Neuronal stem cell (in vitro differentiated cells): ENCODE measurements at regions not wholly inside any gene's neighbourhood (a gene's known extent, or its start where the extent isn't known, plus 50 kb on each side); places are given as distances from the start of the nearest gene placed in this dataset.
A peak's percentile ranks its signal among the peaks of the same experiment; 100 is the strongest.

ENCODE experiments used
- DNase-seq: peaks from one replicate; pipeline ENCODE4 v3.0.0-alpha.2; 2013; ENCODE audit warnings: low spot score
- H2AFZ ChIP-seq: one replicate; pipeline ENCODE4 v1.6.1; 2013; ENCODE audit warnings: mild to moderate bottlenecking, low read length, inconsistent platforms
- H2AK5ac ChIP-seq: 2 replicates; pipeline ENCODE4 v1.6.1; 2013; ENCODE audit warnings: low read depth, mild to moderate bottlenecking, inconsistent platforms, low read length, moderate library complexity, mixed read lengths
- H2BK120ac ChIP-seq: 2 replicates; pipeline ENCODE4 v1.6.1; 2013; ENCODE audit warnings: low read depth, mild to moderate bottlenecking, inconsistent platforms, low read length, moderate library complexity, mixed read lengths
- H2BK12ac ChIP-seq: one replicate; pipeline ENCODE4 v1.6.1; 2013; ENCODE audit warnings: low read length, inconsistent platforms
- H2BK15ac ChIP-seq: 2 replicates; pipeline ENCODE4 v1.6.1; 2013; ENCODE audit warnings: mild to moderate bottlenecking, low read length, inconsistent platforms, mixed read lengths
- H2BK5ac ChIP-seq: one replicate; pipeline ENCODE4 v1.6.1; 2013; ENCODE audit warnings: inconsistent platforms, mild to moderate bottlenecking, low read length, moderate library complexity
- H3K14ac ChIP-seq: one replicate; pipeline ENCODE4 v1.6.1; 2013; ENCODE audit warnings: low read length, inconsistent platforms
- H3K18ac ChIP-seq: 2 replicates; pipeline ENCODE4 v1.6.1; 2013; ENCODE audit warnings: low read length, inconsistent platforms
- H3K23ac ChIP-seq: 2 replicates; pipeline ENCODE4 v1.6.1; 2013; ENCODE audit warnings: low read depth, mild to moderate bottlenecking, mixed read lengths, low read length, inconsistent platforms; ENCODE audit not compliant: poor library complexity
- H3K27ac ChIP-seq: replicated peaks from 3 replicates; pipeline ENCODE4 v1.5.1; 2013; ENCODE audit warnings: low read length, inconsistent platforms
- H3K27me3 ChIP-seq, 3 experiments: 2 replicates each; pipeline ENCODE4 v1.6.1; 2013; ENCODE audit warnings: low read length in 3 of 3, mild to moderate bottlenecking in 2 of 3, inconsistent platforms in 1 of 3, low read depth in 1 of 3, mixed read lengths in 1 of 3, moderate library complexity in 1 of 3; ENCODE audit not compliant: control insufficient read depth in 3 of 3, insufficient read depth in 3 of 3
- H3K36me3 ChIP-seq, 2 donors: replicated peaks in 1 of 2; 2 replicates each; pipeline ENCODE4 v1.6.1; 2013; ENCODE audit warnings: low read length in 2 of 2; ENCODE audit not compliant: control insufficient read depth in 2 of 2, insufficient read depth in 2 of 2
- H3K4ac ChIP-seq: 2 replicates; pipeline ENCODE4 v1.6.1; 2013; ENCODE audit warnings: inconsistent platforms, mild to moderate bottlenecking, low read length, moderate library complexity
- H3K4me1 ChIP-seq, 2 donors: 1 replicate in 1 of 2; 2 replicates in 1 of 2; pipeline ENCODE4 v1.6.1; 2013; ENCODE audit warnings: low read length in 2 of 2, low read depth in 1 of 2; ENCODE audit not compliant: control insufficient read depth in 2 of 2, insufficient read depth in 1 of 2
- H3K4me2 ChIP-seq: one replicate; pipeline ENCODE4 v1.6.1; 2013; ENCODE audit warnings: mild to moderate bottlenecking, low read length, inconsistent platforms; ENCODE audit not compliant: insufficient read depth, poor library complexity, severe bottlenecking
- H3K4me3 ChIP-seq, 2 donors: 2 replicates each; pipeline ENCODE4 v1.5.1; 2013; ENCODE audit warnings: low read length in 2 of 2, mild to moderate bottlenecking in 2 of 2, inconsistent platforms in 1 of 2, moderate library complexity in 1 of 2
- H3K79me1 ChIP-seq: one replicate; pipeline ENCODE4 v1.6.1; 2013; ENCODE audit warnings: low read depth, mild to moderate bottlenecking, inconsistent platforms, low read length, moderate library complexity
- H3K9ac ChIP-seq: one replicate; pipeline ENCODE4 v1.6.1; 2013; ENCODE audit warnings: mild to moderate bottlenecking, low read depth, low read length, inconsistent platforms; ENCODE audit not compliant: poor library complexity
- H3K9me3 ChIP-seq, 2 donors: replicated peaks in 1 of 2; 2 replicates each; pipeline versions ENCODE3 to v1.6.1; 2013; ENCODE audit warnings: low read length in 2 of 2, mild to moderate bottlenecking in 2 of 2, inconsistent platforms in 1 of 2, low read depth in 1 of 2, mixed read lengths in 1 of 2, moderate library complexity in 1 of 2; ENCODE audit not compliant: control insufficient read depth in 2 of 2, insufficient read depth in 1 of 2
- H4K8ac ChIP-seq: one replicate; pipeline ENCODE4 v1.6.1; 2013; ENCODE audit warnings: low read depth, mild to moderate bottlenecking, inconsistent platforms, low read length, moderate library complexity
- H4K91ac ChIP-seq: one replicate; pipeline ENCODE4 v1.6.1; 2013; ENCODE audit warnings: low read length, low read depth, mild to moderate bottlenecking, inconsistent platforms; ENCODE audit not compliant: poor library complexity
- WGBS, 2 donors: extraction: QIAGEN DNeasy Blood & Tissue Kit; methylation state at CpG; one replicate each; pipeline ENCODE4 v1.1.7; 2013; ENCODE audit warnings: missing lambda C conversion rate in 2 of 2, mixed read lengths in 1 of 2; ENCODE audit not compliant: insufficient read length in 2 of 2, insufficient replicate concordance in 1 of 2; ENCODE audit errors: extremely low coverage in 2 of 2; 5-methylcytosine and 5-hydroxymethylcytosine counted together

DNA sequence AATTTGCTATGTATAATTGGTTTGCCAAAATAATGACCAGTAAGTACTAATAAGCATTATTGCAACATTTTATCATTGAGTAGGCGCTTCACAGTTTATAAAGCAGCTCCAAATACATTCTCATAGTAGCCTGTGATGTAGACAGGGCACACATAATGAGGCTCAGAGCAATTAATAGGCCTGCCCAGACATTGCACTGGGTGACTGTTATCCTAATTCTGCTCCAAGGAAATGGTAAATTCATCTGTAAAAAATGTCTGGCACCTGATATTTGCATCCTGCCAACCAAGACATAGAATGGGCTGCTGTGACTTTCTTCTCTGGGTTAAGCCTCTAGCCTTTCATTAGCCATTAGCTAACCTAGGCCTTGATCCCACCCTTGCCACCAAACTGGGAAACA, 97.6 kb downstream of the SEM1 start:
- Histone ChIP-seq H3K4me2 (no peak overlapping the region), H2BK15ac (no peak overlapping the region), H3K4ac (no peak overlapping the region), H2BK12ac (no peak overlapping the region), H3K27me3 (peaks cover 0 to 7% (median 0%) of the 10 kb centered on the region in 3 experiments), H2BK5ac (no peak overlapping the region), H3K36me3 (no peaks in the 10 kb centered on the region), H3K18ac (no peak overlapping the region), H3K4me1 (no peaks in the 10 kb centered on the region), H2AFZ (no peak overlapping the region), H3K14ac (no peak overlapping the region), H2BK120ac (no peak overlapping the region), H3K9me3 (no peaks in the 10 kb centered on the region), H3K23ac (no peak overlapping the region), H3K79me1 (no peaks in the 10 kb centered on the region), H4K91ac (no peak overlapping the region), H2AK5ac (no peak overlapping the region), H3K9ac (no peak overlapping the region), H4K8ac (no peak overlapping the region), H3K4me3 (no peak overlapping the region), H3K27ac (no peak overlapping the region)
- WGBS, 2 donors: no CpG with 5 or more reads among the region's 1 CpG
- DNase-seq: no peak

DNA sequence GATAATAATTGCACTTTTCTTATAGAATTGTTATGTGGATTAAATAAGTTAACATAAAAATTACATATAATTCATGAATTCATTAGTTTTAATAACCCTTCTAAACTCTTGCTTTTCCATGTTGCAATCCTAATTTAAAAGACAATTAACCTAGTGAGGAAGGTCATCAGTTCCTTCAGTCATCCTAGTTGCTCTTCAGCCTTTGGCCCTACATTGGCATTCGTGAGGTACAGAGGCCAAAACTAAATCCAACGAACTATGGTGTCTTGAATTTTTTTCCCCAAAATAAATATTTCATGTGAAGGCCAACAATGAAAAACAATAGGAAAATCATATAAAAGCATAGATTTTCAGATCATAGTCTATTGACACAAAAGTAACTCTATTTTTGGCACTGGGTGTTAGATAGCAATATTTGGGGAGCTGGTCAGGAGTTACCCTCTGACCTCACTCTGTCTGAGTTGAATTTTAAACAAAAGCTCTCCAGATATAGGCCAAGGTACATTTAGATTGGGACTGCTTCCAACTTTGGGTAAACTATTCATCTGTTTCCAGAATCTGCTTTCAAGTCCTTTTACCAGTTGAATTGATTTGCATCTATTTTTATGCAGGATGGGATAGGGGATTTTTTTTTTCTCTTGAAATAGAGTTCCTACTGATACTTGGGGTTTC, 104.5 kb downstream of the SEM1 start:
- no peaks in the 10 kb centered on the region for H3K36me3 ChIP-seq
- no peak overlapping the region for H3K4me2 ChIP-seq
- H2BK15ac ChIP-seq: no peak overlapping the region
- peaks cover 0 to 38% (median 0%) of the 10 kb centered on the region in 3 experiments for H3K27me3 ChIP-seq
- H2BK5ac ChIP-seq: no peak overlapping the region
- no peaks in the 10 kb centered on the region for H3K79me1 ChIP-seq
- H4K91ac ChIP-seq: no peak overlapping the region
- no peak overlapping the region for H3K14ac ChIP-seq
- H3K9me3 ChIP-seq: no peaks in the 10 kb centered on the region
- H3K23ac ChIP-seq: no peak overlapping the region
- no peak overlapping the region for H3K27ac ChIP-seq
- H3K9ac ChIP-seq: no peak overlapping the region
- H3K4me1 ChIP-seq: no peaks in the 10 kb centered on the region
- H3K4ac ChIP-seq: no peak overlapping the region
- H2AFZ ChIP-seq: no peak overlapping the region
- no CpG with 5 or more reads among the region's 2 CpGs for whole genome bisulfite sequencing, 2 donors
- no peak overlapping the region for H3K18ac ChIP-seq
- DNase-seq: no peak
- H2BK120ac ChIP-seq: no peak overlapping the region
- H2AK5ac ChIP-seq: no peak overlapping the region
- no peak overlapping the region for H4K8ac ChIP-seq
- H3K4me3 ChIP-seq: no peak overlapping the region
- no peak overlapping the region for H2BK12ac ChIP-seq

DNA sequence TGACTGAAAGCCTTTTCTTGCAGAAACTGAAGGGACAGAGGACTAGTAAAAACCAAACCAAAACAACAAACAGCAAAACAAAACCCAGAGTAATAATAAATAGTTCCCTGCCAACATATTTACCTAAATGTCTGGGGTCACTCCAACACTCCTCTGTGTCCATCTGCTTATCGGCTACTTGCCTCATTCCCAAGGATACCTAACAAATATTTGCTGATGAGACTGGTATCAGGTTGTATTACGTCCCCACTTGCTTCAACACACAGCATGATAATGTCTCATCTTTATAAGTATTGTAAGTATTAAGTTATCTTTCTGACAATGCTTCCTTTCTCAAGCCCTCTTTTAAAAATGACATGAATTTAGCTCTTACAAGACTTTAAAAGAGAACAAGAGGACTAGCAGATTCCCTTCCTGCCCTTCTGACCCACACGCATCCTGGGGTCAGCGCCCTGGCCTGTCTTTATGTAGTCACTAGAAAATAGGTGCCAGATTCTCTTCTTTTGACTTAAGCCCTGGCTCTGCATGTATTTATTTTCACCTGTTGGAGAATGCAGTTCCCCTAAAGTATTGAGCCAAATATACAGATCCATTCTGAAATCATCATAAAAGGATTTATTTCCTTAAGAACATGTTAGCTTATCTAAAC, 110.2 kb downstream of the SEM1 start:
- WGBS, 2 donors: no CpG with 5 or more reads among the region's 4 CpGs

DNA sequence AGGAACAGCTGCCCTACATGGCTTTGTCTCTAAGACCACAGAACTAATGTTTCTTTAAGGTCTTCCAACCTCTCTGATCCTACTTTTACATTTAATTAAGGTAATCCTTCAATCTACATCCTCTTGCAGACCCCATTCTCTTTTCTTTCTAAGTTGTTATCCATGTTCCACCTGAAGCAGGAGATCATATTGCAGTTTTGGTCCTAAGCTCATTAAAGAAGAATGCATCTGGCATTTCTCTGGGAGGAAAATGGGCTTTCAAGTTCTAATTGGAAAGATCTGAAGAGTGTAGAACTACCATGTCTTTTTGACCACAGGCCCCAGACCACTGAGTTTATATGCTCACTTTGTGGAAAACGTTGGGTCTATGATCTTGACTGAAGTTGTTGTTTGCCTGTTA, 111.2 kb downstream of the SEM1 start:
- Histone ChIP-seq H2BK15ac (no peak overlapping the region), H3K27me3 (peaks cover 0 to 62% (median 0%) of the 10 kb centered on the region in 3 experiments), H3K9me3 (no peaks in the 10 kb centered on the region), H2BK120ac (no peak overlapping the region), H2BK12ac (no peak overlapping the region), H2AK5ac (no peak overlapping the region), H3K23ac (no peak overlapping the region), H3K4me3 (no peak overlapping the region), H3K18ac (no peak overlapping the region), H2AFZ (no peak overlapping the region), H4K8ac (no peak overlapping the region), H3K4me2 (no peak overlapping the region), H3K4ac (no peak overlapping the region), H3K14ac (no peak overlapping the region), H3K36me3 (no peaks in the 10 kb centered on the region), H4K91ac (no peak overlapping the region), H3K9ac (no peak overlapping the region), H3K27ac (peak overlapping the region; percentile 72), H3K4me1 (peaks cover 0 to 12% of the 10 kb centered on the region in 2 donors), H3K79me1 (no peaks in the 10 kb centered on the region), H2BK5ac (no peak overlapping the region)
- WGBS, 2 donors: no CpG with 5 or more reads among the region's 1 CpG
- no peak for DNase-seq

More for the DNA sequence above, 110.2 kb downstream of the SEM1 start:
- H3K27ac ChIP-seq: peak overlapping the region; percentile 72
- H2BK12ac ChIP-seq: no peak overlapping the region
- no peaks in the 10 kb centered on the region for H3K36me3 ChIP-seq
- H3K4me2 ChIP-seq: no peak overlapping the region
- no peak overlapping the region for H2AFZ ChIP-seq
- peaks cover 0 to 60% (median 0%) of the 10 kb centered on the region in 3 experiments for H3K27me3 ChIP-seq
- no peak overlapping the region for H3K9ac ChIP-seq
- no peaks in the 10 kb centered on the region for H3K9me3 ChIP-seq
- H2AK5ac ChIP-seq: no peak overlapping the region
- H3K79me1 ChIP-seq: no peaks in the 10 kb centered on the region
- H3K4ac ChIP-seq: no peak overlapping the region
- no peak overlapping the region for H2BK120ac ChIP-seq
- H2BK5ac ChIP-seq: no peak overlapping the region
- H3K23ac ChIP-seq: no peak overlapping the region
- no peak overlapping the region for H4K91ac ChIP-seq
- H3K14ac ChIP-seq: no peak overlapping the region
- H4K8ac ChIP-seq: no peak overlapping the region
- H2BK15ac ChIP-seq: no peak overlapping the region
- DNase-seq: no peak
- H3K4me3 ChIP-seq: no peak overlapping the region
- H3K4me1 ChIP-seq: peaks cover 0 to 12% of the 10 kb centered on the region in 2 donors
- no peak overlapping the region for H3K18ac ChIP-seq
